Ovary (tissue), 3 donors: ENCODE measurements at regions not wholly inside any gene's neighbourhood (a gene's known extent, or its start where the extent isn't known, plus 50 kb on each side); places are given as distances from the start of the nearest gene placed in this dataset.

Experiments
- CTCF ChIP-seq, 3 donors: fragments of 450-650 bp in 2 of 3; fragments of 200-600 bp in 1 of 3; IDR thresholded peaks; one replicate each; pipeline versions ENCODE4 v1.5.1 to v1.8.0; 2016 to 2022; ENCODE audit warnings: antibody characterized with exemption in 3 of 3, mild to moderate bottlenecking in 1 of 3
- EP300 ChIP-seq: sonication (generic); formaldehyde crosslinking; IDR thresholded peaks from one replicate; pipeline ENCODE4 v1.6.1; 2017; ENCODE audit warnings: antibody characterized with exemption
- POLR2A ChIP-seq: fragments of 450-650 bp; IDR thresholded peaks from one replicate; pipeline ENCODE4 v1.6.1; 2017; ENCODE audit warnings: antibody characterized with exemption, mild to moderate bottlenecking, moderate library complexity
- donor health status: DM: no; HTN: no; CAD: no.

- TF ChIP-seq CTCF (IDR thresholded peaks at IDR 0.05) (no peak), POLR2A (no peak), EP300 (no peak)
These were observed 269.7 kb upstream of the MAF start for GRCh38 chr16:79870016-79870886.
